ENCODE measurements at regions not wholly inside any gene's neighbourhood (a gene's known extent, or its start where the extent isn't known, plus 50 kb on each side); places are given as distances from the start of the nearest gene placed in this dataset.

DNA sequence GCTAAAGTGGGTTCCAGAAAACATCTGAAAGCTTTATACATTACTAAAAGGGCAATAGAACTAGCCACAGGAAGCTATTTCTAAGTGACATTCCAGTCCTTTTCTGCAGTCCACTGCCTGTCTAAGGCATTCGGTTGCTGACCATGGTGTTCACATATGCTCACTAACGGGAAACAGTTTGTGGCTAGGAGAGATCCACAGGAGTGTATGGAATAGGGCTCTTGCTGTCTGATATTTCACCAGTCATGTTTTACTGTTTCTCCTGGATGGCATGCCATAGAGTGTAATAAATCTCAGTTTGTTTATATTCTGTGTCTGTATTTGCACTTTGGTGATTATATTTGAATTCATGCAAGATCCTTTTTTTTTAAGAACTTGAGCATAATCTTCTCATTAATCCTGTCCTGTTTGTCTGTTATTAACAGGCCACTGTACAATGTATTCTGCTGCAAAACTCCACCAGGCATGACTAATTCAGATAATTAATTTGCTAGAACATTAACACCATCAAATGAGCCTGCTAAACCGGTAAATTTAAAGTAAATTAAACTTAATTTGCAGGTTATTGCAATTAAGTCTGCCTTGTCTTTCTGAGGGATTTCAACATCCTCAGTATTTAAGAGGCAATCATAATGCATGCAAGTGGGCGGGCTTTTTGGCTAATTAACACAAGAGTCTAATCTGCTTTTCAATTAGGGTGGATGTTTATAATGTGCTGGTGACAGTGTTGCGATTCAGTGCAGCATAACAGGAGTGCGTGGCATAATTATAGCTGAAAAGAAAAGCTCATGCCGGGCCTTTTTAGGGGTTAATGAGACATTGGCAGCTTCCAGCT lies 201.3 kb downstream of the POU4F1 start:
- Histone ChIP-seq H3K4me3 (ENCODE audit: control extremely low read depth in 1 of 5, extremely low read depth in 1 of 5, insufficient read depth in 1 of 5, low read depth in 2 of 5, low read length in 4 of 5) (no peak overlapping the region), H3K79me2 (ENCODE audit: control insufficient read depth, insufficient read depth, low read length) (no peaks in the 10 kb centered on the region), H3K27ac (ENCODE audit: low read length in 2 of 2) (no peak overlapping the region), H3K36me3 (replicated peaks in 1 of 2; ENCODE audit: control extremely low read depth in 1 of 2, control insufficient read depth in 1 of 2, extremely low read depth in 1 of 2, insufficient read depth in 2 of 2, low read length in 1 of 2) (no peaks in the 10 kb centered on the region), H3K4me2 (replicated peaks; ENCODE audit: low read depth, low read length, poor library complexity, severe bottlenecking) (no peak overlapping the region), H4K20me1 (ENCODE audit: control insufficient read depth, insufficient read depth, low read length, poor library complexity, severe bottlenecking) (no peaks in the 10 kb centered on the region), H3K9me3 (ENCODE audit: control extremely low read depth in 1 of 3, control insufficient read depth in 2 of 3, insufficient read depth in 1 of 3, low read length in 2 of 3) (no peaks in the 10 kb centered on the region), H3K9ac (ENCODE audit: low read length) (no peak overlapping the region), H2AFZ (ENCODE audit: insufficient read depth, low read depth, low read length, poor library complexity, severe bottlenecking) (no peak overlapping the region), H3K4me1 (ENCODE audit: control insufficient read depth in 2 of 2, insufficient read depth in 2 of 2, low read length in 2 of 2) (no peaks in the 10 kb centered on the region), H3K27me3 (replicated peaks in 1 of 4; ENCODE audit: control extremely low read depth in 1 of 4, control insufficient read depth in 3 of 4, insufficient read depth in 4 of 4, low read length in 3 of 4) (peaks cover 0 to 3% (median 0%) of the 10 kb centered on the region in 4 experiments)
- DNase-seq (no peak), ATAC-seq (ENCODE audit: low read depth) (no peak)
- H3K4me1 Mint-ChIP-seq: no peaks in the 10 kb centered on the region
- no peaks in the 10 kb centered on the region for H3K9me3 Mint-ChIP-seq (ENCODE audit: insufficient read depth)
- no peak overlapping the region for H3K4me3 Mint-ChIP-seq
- intact Hi-C loops (cut with micrococcal nuclease): no loop called here
- WGBS (ENCODE audit: insufficient coverage): 95% methylated on average over 5 of the region's 7 CpGs
- TF ChIP-seq EZH2 (IDR thresholded peaks at IDR 0.05; ENCODE audit: borderline replicate concordance, insufficient read depth, low read depth, low read length, poor library complexity, severe bottlenecking): no peak
- ChIA-PET POLR2A (no interaction called here), CTCF (no interaction called here)
- H3K27me3 Mint-ChIP-seq: peaks cover 3% of the 10 kb centered on the region
- no peak overlapping the region for H3K27ac Mint-ChIP-seq

- Histone ChIP-seq H3K4me1 (ENCODE audit: control insufficient read depth in 2 of 2, insufficient read depth in 2 of 2, low read length in 2 of 2) (no peaks in the 10 kb centered on the region), H2AFZ (ENCODE audit: insufficient read depth, low read depth, low read length, poor library complexity, severe bottlenecking) (no peak overlapping the region), H3K27me3 (replicated peaks in 1 of 4; ENCODE audit: control extremely low read depth in 1 of 4, control insufficient read depth in 3 of 4, insufficient read depth in 4 of 4, low read length in 3 of 4) (no peaks in the 10 kb centered on the region), H3K27ac (ENCODE audit: low read length in 2 of 2) (no peak overlapping the region), H3K79me2 (ENCODE audit: control insufficient read depth, insufficient read depth, low read length) (no peaks in the 10 kb centered on the region), H4K20me1 (ENCODE audit: control insufficient read depth, insufficient read depth, low read length, poor library complexity, severe bottlenecking) (no peaks in the 10 kb centered on the region), H3K36me3 (replicated peaks in 1 of 2; ENCODE audit: control extremely low read depth in 1 of 2, control insufficient read depth in 1 of 2, extremely low read depth in 1 of 2, insufficient read depth in 2 of 2, low read length in 1 of 2) (no peaks in the 10 kb centered on the region), H3K4me2 (replicated peaks; ENCODE audit: low read depth, low read length, poor library complexity, severe bottlenecking) (no peak overlapping the region), H3K9me3 (ENCODE audit: control extremely low read depth in 1 of 3, control insufficient read depth in 2 of 3, insufficient read depth in 1 of 3, low read length in 2 of 3) (no peaks in the 10 kb centered on the region), H3K4me3 (ENCODE audit: control extremely low read depth in 1 of 5, extremely low read depth in 1 of 5, insufficient read depth in 1 of 5, low read depth in 2 of 5, low read length in 4 of 5) (no peak overlapping the region), H3K9ac (ENCODE audit: low read length) (no peak overlapping the region)
- intact Hi-C loops (cut with micrococcal nuclease): no loop called here
- TF ChIP-seq CTCF (IDR thresholded peaks at IDR 0.05) (no peak), EZH2 (IDR thresholded peaks at IDR 0.05; ENCODE audit: borderline replicate concordance, insufficient read depth, low read depth, low read length, poor library complexity, severe bottlenecking) (no peak)
- ATAC-seq (ENCODE audit: low read depth) (no peak), DNase-seq (no peak)
- no peak overlapping the region for H3K27ac Mint-ChIP-seq
- peaks cover 3% of the 10 kb centered on the region for H3K27me3 Mint-ChIP-seq
- H3K4me1 Mint-ChIP-seq: no peaks in the 10 kb centered on the region
- no peaks in the 10 kb centered on the region for H3K9me3 Mint-ChIP-seq (ENCODE audit: insufficient read depth)
- CTCF ChIA-PET: no interaction called here
- POLR2A ChIA-PET: no interaction called here
- WGBS (ENCODE audit: insufficient coverage): no CpG with 5 or more reads among the region's 4 CpGs
- H3K4me3 Mint-ChIP-seq: no peak overlapping the region
These were observed 204.5 kb downstream of the POU4F1 start for GRCh38 chr13:78398743-78399410.

Data from B cell (primary cell).